Dedifferentiated amniotic fluid mesenchymal stem cell (primary cell): ENCODE measurements at regions not wholly inside any gene's neighbourhood (a gene's known extent, or its start where the extent isn't known, plus 50 kb on each side); places are given as distances from the start of the nearest gene placed in this dataset.

ENCODE experiments used
- DNase-seq: peaks from one replicate; pipeline ENCODE4 v3.0.0-alpha.2; 2016; ENCODE audit errors: extremely low spot score

DNA sequence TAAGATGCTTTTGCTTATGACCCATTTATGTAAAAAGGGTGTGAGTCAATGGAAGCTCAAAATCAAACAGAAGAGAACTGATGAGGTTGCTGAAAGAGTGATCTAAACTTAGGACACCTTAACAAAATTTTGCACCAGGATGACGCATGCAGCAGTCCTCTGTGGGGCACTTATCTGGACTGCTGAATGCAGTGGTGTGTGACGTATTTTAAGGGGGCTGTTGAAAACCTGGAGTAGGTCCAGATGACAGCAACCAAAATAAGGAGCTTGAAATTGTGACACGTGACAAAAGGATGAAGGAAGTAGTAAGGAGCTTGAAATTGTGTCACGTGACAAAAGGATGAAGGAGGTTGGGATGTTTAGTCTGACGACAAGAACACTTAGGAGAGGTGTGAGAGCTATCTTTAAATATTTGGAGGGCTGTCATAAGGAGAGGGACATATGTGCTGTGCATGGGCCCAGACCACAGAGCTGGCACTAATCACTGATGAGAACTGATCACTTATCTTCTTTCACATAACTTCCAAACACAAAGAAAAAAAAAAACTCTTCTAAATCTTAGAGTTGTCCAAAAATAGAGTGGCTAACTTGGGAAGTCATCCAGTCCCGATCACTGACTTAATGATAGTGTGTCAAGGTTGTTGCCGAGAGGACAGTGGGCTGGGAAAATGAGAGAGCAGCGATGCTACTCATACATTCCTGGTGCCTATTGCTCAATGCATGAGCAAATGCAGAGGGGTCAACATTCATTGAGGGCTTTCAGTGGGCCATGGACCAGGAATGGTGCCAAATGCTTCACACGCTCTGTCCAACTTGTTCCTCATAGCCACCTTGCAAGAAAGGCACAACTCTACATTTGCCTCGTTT, 264.2 kb upstream of the ZFHX3 start:
- no peak for DNase-seq

DNA sequence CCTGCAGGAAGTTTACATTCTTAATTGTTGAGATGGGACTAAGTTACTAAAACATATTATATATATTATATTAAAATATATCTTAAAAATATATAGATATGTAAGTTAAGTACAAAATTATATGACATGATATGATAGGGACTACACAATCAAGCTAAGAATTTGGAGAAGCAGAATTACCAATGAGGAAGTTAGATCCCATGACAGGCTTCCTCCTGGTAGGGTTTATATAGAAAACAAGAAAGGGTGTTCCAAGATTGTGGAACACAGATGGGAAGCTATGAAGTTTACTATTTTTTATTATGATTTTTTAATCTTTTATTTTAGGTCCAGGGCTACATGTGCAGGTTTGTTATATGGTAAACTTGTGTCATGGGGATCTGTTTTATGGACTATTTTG, 260.8 kb upstream of the ZFHX3 start:
- DNase-seq: no peak

- DNase-seq: no peak
Measured at GRCh38 chr16:73306901-73307413, 259.0 kb upstream of the ZFHX3 start.

GRCh38 chr16:73304008-73304774, 256.3 kb upstream of the ZFHX3 start:
- no peak for DNase-seq

DNA sequence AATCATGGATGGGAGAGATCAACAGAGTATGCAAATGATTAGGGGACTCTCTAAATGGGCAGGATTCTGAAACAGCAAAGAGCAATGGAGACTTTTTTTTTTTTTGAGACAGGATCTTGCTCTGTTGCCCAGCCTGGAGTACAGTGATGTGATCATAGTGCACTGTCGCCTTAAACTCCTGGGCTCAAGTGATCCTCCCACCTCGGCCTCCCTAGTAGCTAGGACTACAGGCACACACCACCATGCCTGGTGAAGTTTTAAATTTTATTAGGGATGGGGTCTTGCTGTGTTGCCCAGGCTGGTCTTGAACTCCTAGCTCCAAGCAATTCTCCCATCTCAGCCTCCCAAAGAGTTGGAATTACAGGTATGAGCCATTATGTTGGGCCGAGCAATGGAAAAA, 255.0 kb upstream of the ZFHX3 start:
- DNase-seq: no peak

DNA sequence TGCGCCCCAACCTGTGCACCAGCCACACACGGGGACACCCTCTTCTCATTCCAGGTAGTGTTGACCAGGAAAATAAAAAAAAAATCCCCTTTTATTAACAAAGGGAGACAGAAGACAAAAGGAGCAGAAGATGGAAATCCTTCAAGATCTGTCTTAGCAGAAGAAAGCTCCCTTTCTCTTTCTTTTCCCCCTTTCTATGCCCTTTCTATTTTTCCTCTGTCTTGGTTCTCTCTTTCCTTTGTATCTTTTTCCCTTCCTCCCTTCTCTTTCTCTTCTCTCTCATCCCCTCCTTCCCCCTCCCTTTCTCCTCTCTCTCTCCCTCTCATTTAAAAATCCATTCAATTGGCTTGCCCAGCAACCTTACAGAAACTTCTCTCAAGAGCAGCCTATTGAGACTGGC, 254.1 kb upstream of the ZFHX3 start:
- no peak for DNase-seq

DNA sequence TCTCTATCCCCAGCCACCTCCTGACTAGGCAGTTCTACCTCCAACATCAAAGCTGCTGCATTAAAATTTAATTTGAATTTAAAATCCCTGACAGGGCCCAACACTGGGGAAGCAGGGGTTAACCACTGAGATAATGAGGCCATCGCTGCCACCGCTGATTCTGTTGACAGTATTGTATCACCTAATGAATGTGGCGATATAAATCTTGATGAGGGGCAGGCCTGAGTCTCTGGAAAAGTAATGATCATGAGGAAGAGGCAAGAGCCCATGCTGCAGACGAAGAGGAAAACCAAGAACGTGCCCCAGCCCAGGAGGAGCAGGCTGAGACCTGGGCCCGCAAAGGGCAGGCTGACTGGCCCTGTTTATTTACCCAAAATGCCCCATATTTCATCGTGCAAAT, 251.4 kb upstream of the ZFHX3 start:
- DNase-seq: no peak

DNA sequence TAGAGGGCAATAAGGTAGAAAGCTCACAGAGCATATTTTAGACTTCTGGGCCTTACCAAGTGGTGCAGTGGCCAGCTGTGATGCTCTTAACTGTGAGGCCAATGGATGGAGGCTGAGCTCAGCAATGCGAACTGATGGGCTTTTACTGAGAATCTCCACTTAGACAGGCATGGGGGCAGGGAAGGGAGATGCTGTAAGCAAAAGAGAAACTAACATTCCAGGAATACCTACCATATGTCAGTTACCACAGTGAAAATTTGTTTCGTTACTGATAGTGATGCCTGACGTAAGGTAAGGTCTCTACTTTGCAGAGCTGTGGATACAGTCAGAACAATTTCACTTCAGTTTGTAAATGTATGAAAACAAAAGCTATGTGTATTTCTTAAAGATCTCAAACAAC, 250.6 kb upstream of the ZFHX3 start:
- no peak for DNase-seq

DNA sequence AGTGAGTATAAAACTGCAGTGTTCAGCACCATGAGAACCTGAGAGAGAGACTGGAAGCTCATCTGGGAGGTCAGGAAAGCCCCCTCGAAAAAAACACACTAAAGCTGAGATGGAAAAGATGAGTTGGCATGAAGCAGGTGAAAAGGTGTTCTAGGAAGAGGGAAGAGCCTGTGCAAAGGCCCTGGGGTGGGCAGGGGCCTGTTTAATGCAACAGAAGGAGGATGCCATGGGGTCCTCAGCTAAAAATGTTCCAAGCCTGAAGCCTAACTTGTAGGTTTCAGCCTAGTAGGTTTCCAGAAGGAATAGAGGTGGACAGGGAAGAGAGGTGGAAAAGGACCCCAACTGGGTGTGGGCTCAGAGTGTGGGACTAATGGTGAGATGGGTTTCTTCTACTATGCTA, 242.3 kb upstream of the ZFHX3 start:
- no peak for DNase-seq

GRCh38 chr16:73289232-73289631, 241.3 kb upstream of the ZFHX3 start:
- no peak for DNase-seq

- DNase-seq: no peak
Measured at GRCh38 chr16:73288520-73288919, 240.6 kb upstream of the ZFHX3 start.

DNA sequence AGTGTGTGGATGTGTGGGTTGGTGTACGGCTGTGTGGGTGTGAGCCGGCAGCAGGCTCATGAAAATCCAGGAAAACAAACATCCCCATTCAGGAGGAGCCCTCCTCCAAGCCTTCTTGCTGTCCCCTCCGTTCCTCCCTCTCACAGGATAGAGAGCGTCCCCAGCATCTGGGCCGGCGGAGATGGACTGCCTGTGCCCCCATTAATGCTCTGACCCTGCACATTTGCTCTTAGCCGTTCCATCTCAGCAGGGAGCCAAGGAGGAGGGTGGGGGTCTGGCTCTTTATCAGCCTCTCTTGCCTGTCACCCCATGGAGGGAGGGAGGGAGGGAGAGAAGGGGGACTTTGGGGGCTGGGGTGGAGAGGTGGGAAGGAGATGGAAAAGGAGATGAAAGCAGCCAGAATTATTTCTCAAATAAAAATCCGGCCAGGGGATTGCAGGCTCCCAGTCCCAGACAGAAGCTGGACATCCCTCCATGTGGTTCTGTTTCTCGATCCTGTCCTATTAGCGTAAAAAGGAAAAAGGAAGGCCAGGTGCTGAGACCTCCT, 240.0 kb upstream of the ZFHX3 start:
- no peak for DNase-seq

- no peak for DNase-seq
Measured at GRCh38 chr16:73286346-73287267, 238.7 kb upstream of the ZFHX3 start.

DNA sequence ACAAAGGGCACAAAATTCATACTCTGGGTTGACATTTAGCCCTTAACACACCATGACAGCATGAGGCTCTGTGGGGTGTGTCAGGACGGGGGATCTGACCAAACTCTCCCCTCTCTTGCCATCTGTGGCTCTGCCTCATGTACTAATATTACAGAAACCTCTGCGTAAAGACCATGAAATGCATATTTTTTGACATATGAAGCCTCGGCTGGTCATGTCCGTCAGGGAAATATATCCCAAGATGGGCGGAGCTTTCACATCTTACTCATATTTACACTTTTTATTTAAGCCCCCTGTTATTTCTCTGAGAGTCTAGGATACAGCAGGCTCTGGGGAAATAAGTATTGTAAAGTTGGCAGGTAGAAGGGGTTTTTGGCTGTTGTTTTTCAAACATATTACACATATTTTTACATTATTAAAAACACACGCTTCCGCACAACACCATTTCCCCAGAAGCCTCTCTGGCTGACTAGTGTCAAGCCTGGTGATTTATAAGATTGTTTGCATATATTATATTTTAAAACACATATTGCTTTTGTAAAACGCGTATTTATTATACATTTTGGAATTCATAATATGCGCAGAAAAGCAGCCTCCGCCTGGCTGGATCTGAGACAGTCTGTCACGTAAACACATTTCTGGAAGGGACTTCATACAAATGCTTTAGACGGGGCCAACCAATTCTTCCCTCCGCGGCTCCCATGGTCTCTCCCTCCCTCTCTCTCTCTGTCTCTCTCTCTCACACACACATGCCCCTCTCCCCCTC, 237.7 kb upstream of the ZFHX3 start:
- no peak for DNase-seq

DNA sequence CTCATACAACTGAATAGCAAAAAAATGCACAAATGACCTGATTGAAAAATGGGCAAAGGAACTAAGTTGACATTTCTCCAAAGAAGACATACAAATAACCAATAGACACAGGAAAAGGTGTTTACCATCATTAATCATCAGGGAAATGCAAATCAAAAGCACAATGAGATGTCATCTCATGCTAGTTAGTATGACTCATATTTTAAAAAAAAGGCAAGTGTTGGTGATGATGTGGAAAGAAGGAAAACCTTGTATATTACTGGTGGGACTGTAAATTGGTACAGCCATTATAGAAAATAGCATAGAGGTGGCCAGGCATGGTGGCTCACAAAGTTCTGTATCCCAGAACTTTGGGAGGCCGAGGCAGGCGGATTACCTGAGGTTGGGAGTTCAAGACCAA, 232.5 kb upstream of the ZFHX3 start:
- no peak for DNase-seq

GRCh38 chr16:73279451-73279850, 231.5 kb upstream of the ZFHX3 start:
- DNase-seq: no peak

GRCh38 chr16:73277071-73277470, 229.1 kb upstream of the ZFHX3 start:
- DNase-seq: no peak

DNA sequence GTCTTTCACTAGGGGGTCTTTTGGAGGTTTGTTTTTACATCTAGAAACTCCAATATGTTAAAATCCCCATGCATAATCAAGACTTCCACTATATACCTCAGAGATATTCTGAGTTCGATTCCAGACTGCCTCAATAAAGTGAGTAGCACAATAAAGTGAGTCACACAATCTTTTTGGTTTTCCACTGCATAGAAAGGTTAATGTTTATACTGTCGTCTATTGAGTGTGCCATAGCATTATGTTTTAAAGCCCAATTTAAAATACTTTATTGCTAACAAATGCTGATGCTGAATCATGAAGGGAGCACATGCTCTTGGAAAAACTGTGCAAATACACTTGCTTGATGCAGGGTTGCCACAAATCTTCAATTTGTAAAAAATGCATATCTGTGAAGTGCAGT, 227.5 kb upstream of the ZFHX3 start:
- no peak for DNase-seq

DNA sequence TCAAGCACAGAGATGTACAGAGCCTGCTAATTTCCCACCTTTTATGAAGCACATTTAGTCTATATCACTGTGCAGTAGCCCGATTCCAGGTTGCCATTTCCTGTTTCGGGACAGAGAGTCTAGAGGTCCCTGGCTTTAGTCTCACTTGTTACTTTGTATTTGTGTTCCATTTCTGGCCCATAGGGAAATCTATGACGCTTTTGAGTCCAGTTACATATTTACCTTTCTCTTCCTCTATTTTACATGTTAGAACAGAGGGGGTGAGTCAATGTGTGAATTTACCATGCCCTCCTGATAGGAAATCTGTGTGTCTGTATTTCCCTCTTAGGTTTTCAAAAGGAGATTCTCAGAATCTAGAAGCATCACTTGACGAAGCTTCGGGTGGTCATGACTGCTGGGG, 227.1 kb upstream of the ZFHX3 start:
- DNase-seq: no peak

DNA sequence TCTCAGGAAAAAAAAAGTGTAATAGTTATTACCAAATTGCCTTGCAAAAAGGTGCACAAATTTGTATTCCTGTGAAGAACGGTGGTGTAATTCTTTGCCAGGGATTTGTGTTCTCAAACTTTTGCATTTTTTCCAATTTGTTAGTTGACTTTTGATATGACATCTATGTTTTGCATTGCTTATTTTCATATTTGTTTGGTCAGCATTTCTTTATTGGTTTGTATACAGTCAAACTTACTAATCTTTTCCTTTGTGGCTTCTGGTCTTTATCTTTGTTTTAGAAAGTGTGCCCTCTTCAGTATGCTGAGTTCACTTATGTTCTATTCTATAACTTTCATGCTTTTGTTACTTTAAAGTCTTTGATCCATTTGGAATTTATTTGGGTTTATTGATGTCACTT, 226.2 kb upstream of the ZFHX3 start:
- DNase-seq: no peak
